Mesendoderm (in vitro differentiated cells): ENCODE measurements at regions not wholly inside any gene's neighbourhood (a gene's known extent, or its start where the extent isn't known, plus 50 kb on each side); places are given as distances from the start of the nearest gene placed in this dataset.
A peak's percentile ranks its signal among the peaks of the same experiment; 100 is the strongest.

Source experiments
- DNase-seq: peaks from one replicate; pipeline ENCODE4 v3.0.0; 2013
- H2AK5ac ChIP-seq: 2 replicates; pipeline ENCODE4 v1.6.1; 2013; ENCODE audit warnings: low read length, inconsistent platforms
- H2BK120ac ChIP-seq: 2 replicates; pipeline ENCODE4 v1.6.1; 2013; ENCODE audit warnings: low read depth, mild to moderate bottlenecking, low read length, moderate library complexity, mixed read lengths
- H2BK15ac ChIP-seq: replicated peaks from 2 replicates; pipeline ENCODE4 v1.6.1; 2013; ENCODE audit warnings: low read depth, mild to moderate bottlenecking, moderate library complexity
- H2BK5ac ChIP-seq: 2 replicates; pipeline ENCODE4 v1.6.1; 2013; ENCODE audit warnings: low read length, inconsistent platforms
- H3K18ac ChIP-seq: 2 replicates; pipeline ENCODE4 v1.6.1; 2013; ENCODE audit warnings: mild to moderate bottlenecking, low read length, mixed read lengths
- H3K23ac ChIP-seq: one replicate; pipeline ENCODE4 v1.6.1; 2013; ENCODE audit warnings: low read length
- H3K27ac ChIP-seq: 2 replicates; pipeline ENCODE4 v1.5.1; 2013; ENCODE audit warnings: low read depth, mild to moderate bottlenecking, inconsistent platforms, low read length, moderate library complexity
- H3K27me3 ChIP-seq: 2 replicates; pipeline ENCODE4 v1.6.1; 2013; ENCODE audit warnings: low read length, control low read depth, mild to moderate bottlenecking, inconsistent platforms; ENCODE audit not compliant: insufficient read depth, poor library complexity
- H3K36me3 ChIP-seq: 2 replicates; pipeline ENCODE4 v1.6.1; 2013; ENCODE audit warnings: low read length, inconsistent platforms; ENCODE audit not compliant: control insufficient read depth, insufficient read depth
- H3K4ac ChIP-seq: one replicate; pipeline ENCODE4 v1.6.1; 2013; ENCODE audit warnings: low read depth, mild to moderate bottlenecking, low read length, moderate library complexity
- H3K4me1 ChIP-seq: 2 replicates; pipeline ENCODE4 v1.6.1; 2013; ENCODE audit warnings: low read depth, low read length, inconsistent platforms; ENCODE audit not compliant: control insufficient read depth
- H3K4me2 ChIP-seq: 2 replicates; pipeline ENCODE4 v1.6.1; 2013; ENCODE audit warnings: low read length
- H3K4me3 ChIP-seq: 2 replicates; pipeline ENCODE4 v1.5.1; 2013; ENCODE audit warnings: mild to moderate bottlenecking, low read length
- H3K56ac ChIP-seq: one replicate; pipeline ENCODE4 v1.6.1; 2013; ENCODE audit warnings: low read length
- H3K79me1 ChIP-seq: 2 replicates; pipeline ENCODE4 v1.6.1; 2013; ENCODE audit warnings: low read length, inconsistent platforms
- H3K79me2 ChIP-seq: 2 replicates; pipeline ENCODE4 v1.6.1; 2013; ENCODE audit warnings: mild to moderate bottlenecking, low read length; ENCODE audit not compliant: control insufficient read depth, insufficient read depth
- H3K9ac ChIP-seq: 2 replicates; pipeline ENCODE4 v1.6.1; 2013; ENCODE audit warnings: low read length, inconsistent platforms
- H4K5ac ChIP-seq: one replicate; pipeline ENCODE4 v1.6.1; 2013; ENCODE audit warnings: low read length
- H4K8ac ChIP-seq: one replicate; pipeline ENCODE4 v1.6.1; 2013; ENCODE audit warnings: low read depth, mild to moderate bottlenecking, control low read depth, low read length, moderate library complexity
- WGBS: extraction: QIAGEN DNeasy Blood & Tissue Kit; methylation state at CpG from one replicate; pipeline ENCODE4 v1.1.7; 2013; ENCODE audit warnings: low lambda C conversion rate, missing lambda C conversion rate; ENCODE audit not compliant: insufficient coverage; ENCODE audit errors: extremely low coverage; 5-methylcytosine and 5-hydroxymethylcytosine counted together

DNA sequence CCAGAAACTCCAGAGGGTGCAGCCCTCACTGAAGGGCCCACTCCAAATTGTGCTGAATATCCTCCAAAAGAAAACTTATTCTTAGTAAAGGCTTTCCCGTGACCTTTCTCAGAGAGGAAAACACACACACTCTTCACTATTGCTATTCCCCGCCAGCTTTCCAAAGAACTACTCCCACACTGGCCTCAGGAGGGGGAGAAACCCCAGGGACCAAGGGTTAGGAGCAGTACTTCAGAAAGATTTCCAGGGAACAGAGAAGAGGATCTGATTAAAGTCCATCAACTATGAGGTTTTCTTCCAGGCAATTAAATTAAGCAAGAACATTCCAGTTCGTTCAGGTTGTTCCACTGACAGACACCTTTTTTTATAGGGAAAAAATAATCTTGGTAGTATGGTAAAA, 150.2 kb downstream of the TTC32 start:
- H3K4me2 ChIP-seq, result no peak overlapping the region
- no peak overlapping the region for H3K18ac ChIP-seq
- H3K79me2 ChIP-seq, result no peaks in the 10 kb centered on the region
- no CpG with 5 or more reads among the region's 3 CpGs for WGBS
- no peak overlapping the region for H2AK5ac ChIP-seq
- no peak overlapping the region for H4K5ac ChIP-seq
- no peak overlapping the region for H2BK15ac ChIP-seq
- no peak for DNase-seq
- H3K4me3 ChIP-seq, result no peak overlapping the region
- no peaks in the 10 kb centered on the region for H3K4me1 ChIP-seq
- H2BK120ac ChIP-seq, result no peak overlapping the region
- H4K8ac ChIP-seq, result no peak overlapping the region
- no peak overlapping the region for H2BK5ac ChIP-seq
- no peak overlapping the region for H3K4ac ChIP-seq
- no peak overlapping the region for H3K27ac ChIP-seq
- H3K79me1 ChIP-seq, result no peaks in the 10 kb centered on the region
- H3K56ac ChIP-seq, result no peak overlapping the region
- H3K9ac ChIP-seq, result no peak overlapping the region
- no peaks in the 10 kb centered on the region for H3K27me3 ChIP-seq
- no peaks in the 10 kb centered on the region for H3K36me3 ChIP-seq
- H3K23ac ChIP-seq, result no peak overlapping the region

DNA sequence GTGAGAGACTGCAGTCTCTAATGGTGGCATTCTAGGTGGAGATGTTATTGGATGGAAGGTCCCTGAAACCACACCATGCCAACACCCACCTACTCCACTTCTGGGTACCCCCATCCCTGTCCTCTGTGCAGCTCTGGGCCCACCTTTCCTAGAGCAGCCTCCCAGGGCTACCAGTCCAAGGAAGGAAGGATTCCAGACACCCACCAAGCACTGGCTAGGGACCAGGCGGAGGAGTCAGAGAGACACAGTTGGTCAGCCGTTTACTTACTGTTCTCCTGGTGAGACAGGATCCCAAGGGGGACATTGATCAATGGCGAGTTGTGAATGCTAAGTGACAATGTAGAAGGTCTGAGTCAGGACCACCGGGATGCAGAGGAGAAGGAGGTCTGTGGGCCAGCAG, 151.6 kb downstream of the TTC32 start:
- H3K27me3 ChIP-seq, result no peaks in the 10 kb centered on the region
- H3K27ac ChIP-seq, result no peak overlapping the region
- H2BK5ac ChIP-seq, result no peak overlapping the region
- H2BK120ac ChIP-seq, result no peak overlapping the region
- no peak for DNase-seq
- H3K18ac ChIP-seq, result no peak overlapping the region
- H3K23ac ChIP-seq, result no peak overlapping the region
- no peak overlapping the region for H3K4ac ChIP-seq
- no CpG with 5 or more reads among the region's 4 CpGs for WGBS
- no peak overlapping the region for H4K5ac ChIP-seq
- H3K36me3 ChIP-seq, result no peaks in the 10 kb centered on the region
- no peaks in the 10 kb centered on the region for H3K4me1 ChIP-seq
- H3K4me3 ChIP-seq, result no peak overlapping the region
- H3K4me2 ChIP-seq, result no peak overlapping the region
- H3K79me2 ChIP-seq, result no peaks in the 10 kb centered on the region
- H2AK5ac ChIP-seq, result no peak overlapping the region
- no peak overlapping the region for H2BK15ac ChIP-seq
- H3K56ac ChIP-seq, result no peak overlapping the region
- H3K79me1 ChIP-seq, result no peaks in the 10 kb centered on the region
- no peak overlapping the region for H4K8ac ChIP-seq
- H3K9ac ChIP-seq, result no peak overlapping the region

DNA sequence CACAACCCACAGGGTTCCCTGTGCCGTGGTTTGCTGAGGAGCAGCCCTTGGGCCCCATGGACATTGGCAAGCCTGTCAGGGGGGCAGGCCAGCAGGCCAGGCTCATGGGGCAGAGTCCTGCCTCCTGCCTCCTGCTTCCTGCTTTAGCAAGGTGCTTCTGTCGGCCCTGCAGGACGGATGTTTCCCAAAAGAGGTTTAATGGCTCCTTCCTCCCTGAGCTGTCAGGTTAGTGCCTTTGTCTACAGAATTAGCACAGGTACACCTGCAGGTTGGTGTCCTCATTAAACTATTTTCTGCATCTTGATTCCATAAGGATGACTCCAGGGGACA, 152.3 kb downstream of the TTC32 start:
- Histone ChIP-seq H3K4ac (no peak overlapping the region), H2AK5ac (no peak overlapping the region), H4K5ac (no peak overlapping the region), H3K27me3 (no peaks in the 10 kb centered on the region), H3K36me3 (no peaks in the 10 kb centered on the region), H3K79me2 (no peaks in the 10 kb centered on the region), H3K9ac (no peak overlapping the region), H2BK15ac (no peak overlapping the region), H2BK5ac (no peak overlapping the region), H3K56ac (no peak overlapping the region), H3K27ac (no peak overlapping the region), H4K8ac (no peak overlapping the region), H2BK120ac (no peak overlapping the region), H3K4me2 (no peak overlapping the region), H3K23ac (no peak overlapping the region), H3K4me1 (no peaks in the 10 kb centered on the region), H3K4me3 (no peak overlapping the region), H3K79me1 (no peaks in the 10 kb centered on the region), H3K18ac (no peak overlapping the region)
- WGBS, result no CpG with 5 or more reads among the region's 3 CpGs
- DNase-seq, result no peak

DNA sequence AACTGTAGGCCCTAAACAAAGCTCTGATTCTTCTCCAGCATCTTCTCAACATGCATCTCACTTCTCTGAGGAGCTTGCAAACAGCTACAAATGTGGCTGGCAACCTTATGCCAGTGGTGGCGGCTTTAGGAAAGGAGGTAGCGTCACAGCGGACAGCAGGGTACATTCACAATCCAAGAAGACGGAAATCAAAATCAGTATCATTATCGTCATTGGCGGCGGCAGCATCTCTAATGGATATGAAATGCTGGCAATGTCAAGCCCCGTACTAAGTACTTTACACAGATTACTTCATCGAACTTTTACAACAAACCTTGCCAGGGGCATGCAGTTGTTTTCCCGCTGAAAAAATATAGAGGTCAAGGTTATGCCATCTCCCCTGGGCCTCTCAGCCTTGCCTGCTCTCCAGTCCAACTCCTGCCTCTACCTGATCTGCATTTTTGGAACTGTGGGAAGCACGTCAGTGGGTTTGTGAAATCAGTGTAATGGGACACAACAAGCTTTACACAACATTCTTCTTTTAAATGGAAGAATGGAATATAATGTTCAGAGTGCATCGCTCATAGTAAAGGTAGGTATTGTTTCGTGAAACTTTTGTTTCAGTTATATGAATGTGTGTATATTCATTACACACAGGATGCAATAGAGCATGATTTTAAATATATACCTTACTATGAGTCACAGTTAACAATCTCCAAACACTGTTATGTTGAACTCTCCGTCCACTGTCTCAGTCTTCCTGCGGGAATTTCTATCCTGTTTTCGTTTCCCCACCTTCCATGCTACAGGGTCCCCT, 152.9 kb downstream of the TTC32 start:
- H3K4me2 ChIP-seq, result no peak overlapping the region
- no peak overlapping the region for H2BK5ac ChIP-seq
- no peak overlapping the region for H2BK15ac ChIP-seq
- no peaks in the 10 kb centered on the region for H3K79me2 ChIP-seq
- no peak overlapping the region for H4K5ac ChIP-seq
- H3K36me3 ChIP-seq, result no peaks in the 10 kb centered on the region
- no peak overlapping the region for H3K23ac ChIP-seq
- no peaks in the 10 kb centered on the region for H3K27me3 ChIP-seq
- no peak overlapping the region for H3K4me3 ChIP-seq
- H2AK5ac ChIP-seq, result no peak overlapping the region
- H4K8ac ChIP-seq, result no peak overlapping the region
- DNase-seq, result no peak
- no peak overlapping the region for H3K18ac ChIP-seq
- H3K4ac ChIP-seq, result no peak overlapping the region
- no peaks in the 10 kb centered on the region for H3K79me1 ChIP-seq
- no peak overlapping the region for H2BK120ac ChIP-seq
- no CpG with 5 or more reads among the region's 16 CpGs for WGBS
- no peaks in the 10 kb centered on the region for H3K4me1 ChIP-seq
- no peak overlapping the region for H3K56ac ChIP-seq
- H3K9ac ChIP-seq, result no peak overlapping the region
- H3K27ac ChIP-seq, result no peak overlapping the region

DNA sequence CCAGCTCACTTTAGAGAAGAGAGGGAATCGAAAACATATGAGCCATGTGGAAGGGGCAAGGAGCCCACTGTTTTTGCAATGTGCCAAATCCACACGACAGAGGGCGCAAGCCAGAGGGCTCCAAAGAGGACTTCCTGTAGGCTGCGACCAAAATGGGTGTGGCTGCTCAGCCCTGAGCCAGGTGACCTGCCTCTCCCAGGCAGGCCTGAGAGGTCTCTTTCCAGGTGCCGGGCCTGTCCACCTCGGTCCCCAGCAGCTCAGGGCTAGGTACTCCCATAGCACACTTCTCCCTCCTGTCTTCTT, 153.8 kb downstream of the TTC32 start:
- Histone ChIP-seq H2BK120ac (no peak overlapping the region), H3K23ac (no peak overlapping the region), H2AK5ac (no peak overlapping the region), H3K27me3 (no peaks in the 10 kb centered on the region), H3K4me2 (no peak overlapping the region), H3K18ac (no peak overlapping the region), H3K4ac (no peak overlapping the region), H4K8ac (no peak overlapping the region), H3K79me2 (no peaks in the 10 kb centered on the region), H2BK5ac (no peak overlapping the region), H3K56ac (no peak overlapping the region), H4K5ac (no peak overlapping the region), H3K4me3 (no peak overlapping the region), H3K27ac (no peak overlapping the region), H3K9ac (no peak overlapping the region), H3K36me3 (no peaks in the 10 kb centered on the region), H2BK15ac (no peak overlapping the region), H3K4me1 (no peaks in the 10 kb centered on the region), H3K79me1 (no peaks in the 10 kb centered on the region)
- DNase-seq, result peak; percentile 60
- no CpG with 5 or more reads among the region's 6 CpGs for WGBS
